Mononuclear cell (primary cell): ENCODE measurements at regions not wholly inside any gene's neighbourhood (a gene's known extent, or its start where the extent isn't known, plus 50 kb on each side); places are given as distances from the start of the nearest gene placed in this dataset.

Source experiments
- H3K27me3 ChIP-seq: 2 replicates; pipeline ENCODE4 v1.6.0; 2011; ENCODE audit warnings: low read length, control low read depth; ENCODE audit not compliant: insufficient read depth
- H3K4me1 ChIP-seq: 2 replicates; pipeline ENCODE4 v1.5.1; 2011; ENCODE audit warnings: mild to moderate bottlenecking, low read length, control low read depth; ENCODE audit not compliant: insufficient read depth
- H3K4me3 ChIP-seq: 2 replicates; pipeline ENCODE4 v1.5.1; 2011; ENCODE audit warnings: mild to moderate bottlenecking, low read length, moderate library complexity
- H3K9me3 ChIP-seq: 2 replicates; pipeline ENCODE4 v1.5.1; 2011; ENCODE audit warnings: low read depth, mild to moderate bottlenecking, control low read depth, low read length

DNA sequence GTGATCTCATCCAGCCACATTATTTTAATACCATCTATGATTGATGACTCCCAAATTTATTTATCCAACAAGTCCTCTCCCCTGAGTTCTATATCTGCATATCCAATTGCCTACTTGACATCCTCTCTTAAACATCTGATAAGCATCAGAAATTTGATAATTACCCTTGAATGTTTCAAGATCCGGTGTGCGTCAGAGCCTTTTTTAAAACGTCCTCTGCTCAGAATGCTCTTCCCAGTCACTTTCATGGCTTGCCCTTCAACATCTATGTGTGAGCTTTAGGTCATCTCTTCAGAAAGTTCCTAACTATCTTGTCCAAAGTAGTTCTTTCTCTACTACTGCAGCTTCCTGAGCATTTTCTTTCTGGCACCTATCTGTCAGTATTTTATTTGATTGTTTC is 364.3 kb downstream of the PLPP3 start:
- Histone ChIP-seq H3K27me3 (no peaks in the 10 kb centered on the region), H3K9me3 (no peaks in the 10 kb centered on the region), H3K4me3 (no peak overlapping the region), H3K4me1 (no peaks in the 10 kb centered on the region)

DNA sequence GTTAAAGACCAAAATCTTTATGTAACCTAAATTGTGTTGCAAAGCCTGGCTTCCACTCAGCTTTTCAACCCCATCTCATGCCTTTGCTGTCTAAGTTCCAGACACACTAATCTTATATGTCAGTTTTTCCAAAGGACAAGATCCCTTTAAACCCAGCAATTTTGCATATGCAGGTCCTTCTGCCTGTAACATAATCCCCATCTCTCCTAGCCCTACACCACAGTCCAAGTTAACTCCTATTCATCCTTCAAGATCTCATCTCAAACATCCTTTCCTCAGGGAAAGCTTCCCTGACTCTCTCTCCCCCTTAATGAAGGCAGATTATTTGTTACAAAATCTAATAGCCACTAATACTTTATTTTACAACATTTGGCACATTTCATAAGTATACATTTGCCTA is 366.3 kb downstream of the PLPP3 start:
- Histone ChIP-seq H3K4me1 (no peaks in the 10 kb centered on the region), H3K4me3 (no peak overlapping the region), H3K27me3 (no peaks in the 10 kb centered on the region), H3K9me3 (no peaks in the 10 kb centered on the region)

- no peaks in the 10 kb centered on the region for H3K9me3 ChIP-seq
- no peaks in the 10 kb centered on the region for H3K27me3 ChIP-seq
- H3K4me1 ChIP-seq, result no peaks in the 10 kb centered on the region
- H3K4me3 ChIP-seq, result no peak overlapping the region
Observed at GRCh38 chr1:56212143-56212542, 367.2 kb downstream of the PLPP3 start.

DNA sequence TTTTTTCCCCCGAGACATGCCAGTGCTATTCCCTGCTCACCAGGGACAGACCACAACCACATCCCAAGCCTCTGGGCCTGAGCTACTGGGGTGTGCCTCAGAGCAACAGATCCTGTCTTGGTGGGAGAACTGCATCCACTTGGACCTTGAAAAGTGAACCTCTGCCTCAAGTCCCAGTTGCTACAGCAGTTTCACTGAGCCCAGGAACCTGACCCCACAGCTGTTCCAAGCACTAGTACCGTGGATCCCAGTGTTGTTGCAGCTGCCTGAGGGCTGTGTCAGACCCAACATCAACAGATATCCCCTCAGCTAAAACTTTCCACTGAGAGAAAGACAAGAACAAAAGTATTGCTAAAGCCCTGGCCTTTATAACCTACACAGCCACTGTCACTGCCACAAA is 373.0 kb downstream of the PLPP3 start:
- no peaks in the 10 kb centered on the region for H3K4me1 ChIP-seq
- H3K4me3 ChIP-seq, result no peak overlapping the region
- H3K27me3 ChIP-seq, result no peaks in the 10 kb centered on the region
- no peaks in the 10 kb centered on the region for H3K9me3 ChIP-seq

DNA sequence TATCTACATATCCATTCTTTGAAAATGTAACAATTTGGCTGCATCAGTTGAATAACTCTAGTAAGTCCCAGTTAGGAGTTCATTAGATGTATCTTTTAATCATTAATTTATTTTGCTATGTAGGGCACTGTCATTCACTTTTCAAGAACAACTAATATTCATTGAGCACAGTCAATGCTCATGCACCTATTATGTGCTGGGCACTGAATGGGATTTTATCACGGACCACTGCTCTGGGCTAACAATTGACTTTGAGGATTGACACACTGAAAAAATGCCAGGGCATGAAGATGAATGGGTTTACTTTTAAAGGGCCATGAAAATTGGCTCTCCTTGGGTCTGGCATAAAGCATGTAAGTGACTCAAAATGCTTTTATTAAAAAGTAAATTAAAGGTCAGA is 375.2 kb downstream of the PLPP3 start:
- Histone ChIP-seq H3K27me3 (no peaks in the 10 kb centered on the region), H3K9me3 (no peaks in the 10 kb centered on the region), H3K4me3 (no peak overlapping the region), H3K4me1 (no peaks in the 10 kb centered on the region)

DNA sequence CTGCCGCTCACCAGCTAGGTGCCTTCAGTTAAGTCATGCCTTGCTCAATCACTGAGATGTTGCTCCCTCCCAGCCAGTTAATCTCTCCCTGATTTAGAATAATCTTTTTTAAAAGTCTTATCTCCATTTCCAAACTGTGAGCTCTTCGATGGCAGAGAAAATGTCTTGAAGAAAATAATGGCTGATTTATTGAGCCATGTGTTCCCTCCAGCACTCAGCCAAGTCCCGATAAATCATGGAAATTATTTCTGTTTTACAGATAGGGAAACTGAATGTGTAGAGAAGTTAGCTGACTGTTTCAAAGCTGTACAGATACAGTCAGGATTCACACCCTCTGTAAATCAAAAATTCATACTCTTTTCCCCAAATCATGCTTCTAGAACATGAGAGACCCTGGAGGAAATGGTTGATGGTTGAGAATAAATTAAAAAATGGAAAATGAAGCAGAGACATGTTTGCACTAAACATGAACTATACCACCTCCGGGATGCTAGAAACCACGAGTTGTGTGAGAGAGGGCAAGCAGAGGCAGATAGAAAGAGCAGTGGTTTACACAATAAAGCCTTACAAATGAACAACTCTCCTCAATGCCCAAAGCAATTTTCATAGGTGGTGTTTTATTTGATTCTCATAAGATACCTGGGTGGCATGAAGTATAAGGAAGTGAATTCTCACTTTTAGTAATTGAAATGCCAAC is 376.4 kb downstream of the PLPP3 start:
- Histone ChIP-seq H3K9me3 (no peaks in the 10 kb centered on the region), H3K4me1 (no peaks in the 10 kb centered on the region), H3K4me3 (no peak overlapping the region), H3K27me3 (no peaks in the 10 kb centered on the region)

DNA sequence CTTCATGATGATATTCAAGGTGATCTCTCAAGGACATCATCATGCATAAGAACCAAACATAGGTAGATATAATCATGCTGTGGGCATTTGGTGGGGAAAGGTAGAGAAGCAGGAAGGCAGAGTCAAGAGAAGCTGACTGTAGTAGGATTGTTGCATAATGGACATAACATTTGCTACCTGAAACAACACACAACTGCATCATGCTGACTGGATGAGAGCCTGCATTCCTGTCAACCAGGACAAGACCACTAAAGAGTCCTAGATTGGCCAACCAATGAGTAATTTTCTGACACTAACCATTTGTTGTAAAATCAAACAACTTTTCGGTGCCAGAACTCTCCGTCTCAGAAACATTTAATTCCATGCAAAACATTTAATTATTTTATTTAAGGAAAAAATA is 377.2 kb downstream of the PLPP3 start:
- Histone ChIP-seq H3K4me3 (no peak overlapping the region), H3K27me3 (no peaks in the 10 kb centered on the region)

DNA sequence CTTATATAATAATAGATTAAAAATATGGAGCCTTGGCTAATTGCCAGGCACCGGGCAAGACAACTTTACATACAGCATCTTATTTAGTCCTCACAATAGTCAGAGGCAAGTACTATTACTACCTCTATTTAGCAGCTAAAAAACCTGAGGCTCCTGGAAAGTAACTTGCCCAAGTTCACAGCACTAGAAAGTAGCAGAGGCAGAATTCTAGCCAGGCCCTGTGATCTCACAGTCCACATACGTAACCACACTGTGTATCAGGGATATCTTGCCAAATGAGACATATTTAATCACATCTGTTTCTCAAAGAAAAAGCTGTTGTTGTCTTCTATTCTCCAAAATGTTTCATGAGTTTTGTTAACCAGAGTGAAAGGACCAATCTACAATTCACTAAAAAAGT is 378.5 kb downstream of the PLPP3 start:
- no peaks in the 10 kb centered on the region for H3K9me3 ChIP-seq
- H3K4me3 ChIP-seq, result no peak overlapping the region
- no peaks in the 10 kb centered on the region for H3K27me3 ChIP-seq
- H3K4me1 ChIP-seq, result no peaks in the 10 kb centered on the region

More for the DNA sequence above, 377.2 kb downstream of the PLPP3 start:
- Histone ChIP-seq H3K4me1 (no peaks in the 10 kb centered on the region), H3K9me3 (no peaks in the 10 kb centered on the region)

- no peak overlapping the region for H3K4me3 ChIP-seq
- no peaks in the 10 kb centered on the region for H3K27me3 ChIP-seq
- H3K4me1 ChIP-seq, result no peaks in the 10 kb centered on the region
- no peaks in the 10 kb centered on the region for H3K9me3 ChIP-seq
Observed at GRCh38 chr1:56200442-56200841, 378.9 kb downstream of the PLPP3 start.

- Histone ChIP-seq H3K4me3 (no peak overlapping the region), H3K4me1 (no peaks in the 10 kb centered on the region), H3K9me3 (no peaks in the 10 kb centered on the region), H3K27me3 (no peaks in the 10 kb centered on the region)
Observed at GRCh38 chr1:56199956-56200355, 379.4 kb downstream of the PLPP3 start.

DNA sequence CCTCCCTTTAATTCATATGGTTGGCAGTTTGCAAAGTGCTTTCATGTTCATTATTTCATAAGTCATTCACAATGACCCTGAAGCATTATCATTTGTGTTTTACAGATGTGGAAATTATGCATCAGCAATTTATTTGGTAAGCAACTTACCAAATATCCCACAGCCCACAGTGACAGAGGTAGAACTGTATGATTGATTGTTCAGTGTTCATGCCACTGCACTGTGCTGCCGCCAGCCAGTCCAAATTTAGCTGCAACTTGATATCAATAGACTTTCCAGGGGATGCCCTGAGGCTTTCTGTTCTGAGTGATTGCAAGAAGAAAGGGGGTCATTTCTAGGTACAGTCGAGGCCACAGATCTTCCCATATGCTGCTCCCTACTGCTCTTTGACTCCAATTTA is 380.3 kb downstream of the PLPP3 start:
- Histone ChIP-seq H3K4me1 (no peaks in the 10 kb centered on the region), H3K27me3 (no peaks in the 10 kb centered on the region), H3K4me3 (no peak overlapping the region), H3K9me3 (no peaks in the 10 kb centered on the region)

DNA sequence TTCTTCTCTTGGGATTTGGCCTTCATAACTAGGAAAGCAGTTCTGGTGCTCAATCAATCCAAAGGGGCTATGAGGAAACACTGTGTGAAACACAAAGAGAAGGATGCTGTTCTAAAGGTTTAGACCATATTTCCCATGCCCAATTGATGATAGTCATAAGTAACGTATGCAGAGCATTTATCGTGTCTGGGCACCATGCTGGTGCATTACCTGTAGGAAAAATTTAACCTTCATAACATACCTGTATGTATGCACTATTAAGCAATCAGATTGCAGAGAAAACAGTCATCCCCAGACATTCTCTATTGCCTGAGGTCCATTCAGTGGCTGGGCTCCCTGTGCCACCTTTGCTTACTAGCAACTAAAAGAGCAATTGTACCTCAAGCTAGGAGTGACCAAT is 381.4 kb downstream of the PLPP3 start:
- H3K9me3 ChIP-seq, result no peaks in the 10 kb centered on the region
- no peaks in the 10 kb centered on the region for H3K27me3 ChIP-seq
- H3K4me1 ChIP-seq, result no peaks in the 10 kb centered on the region
- H3K4me3 ChIP-seq, result no peak overlapping the region

- no peak overlapping the region for H3K4me3 ChIP-seq
- H3K4me1 ChIP-seq, result no peaks in the 10 kb centered on the region
- H3K9me3 ChIP-seq, result no peaks in the 10 kb centered on the region
- H3K27me3 ChIP-seq, result no peaks in the 10 kb centered on the region
Observed at GRCh38 chr1:56196839-56197238, 382.5 kb downstream of the PLPP3 start.

DNA sequence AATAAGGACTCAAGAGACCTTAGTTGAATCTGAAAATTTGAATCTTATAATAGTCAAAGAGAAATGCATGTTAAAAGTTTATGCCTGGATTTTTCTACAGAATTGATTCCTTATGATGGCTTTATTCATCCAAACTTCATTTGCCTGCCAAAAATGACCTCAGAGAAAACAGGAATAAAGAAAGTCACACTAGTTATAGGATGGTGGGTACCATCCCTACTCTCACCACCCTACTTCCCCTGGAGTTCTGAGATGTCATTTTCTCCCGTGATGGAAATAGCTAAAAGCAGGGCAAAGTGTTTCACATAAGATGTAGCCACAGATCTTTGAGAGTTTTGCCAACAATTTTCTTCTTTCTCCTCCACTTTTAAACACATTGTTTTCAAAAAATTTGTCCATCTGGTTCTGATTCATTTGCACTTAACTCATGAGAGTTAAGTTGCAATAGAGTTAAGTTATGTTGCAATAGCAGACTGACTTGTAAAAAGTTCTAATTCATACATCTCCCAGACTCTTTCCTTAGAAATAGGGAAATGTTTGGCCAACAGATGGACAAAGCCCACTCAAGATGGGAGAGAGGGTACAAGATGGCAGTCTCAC is 384.6 kb downstream of the PLPP3 start:
- Histone ChIP-seq H3K4me3 (no peak overlapping the region), H3K27me3 (no peaks in the 10 kb centered on the region), H3K9me3 (no peaks in the 10 kb centered on the region), H3K4me1 (no peaks in the 10 kb centered on the region)

DNA sequence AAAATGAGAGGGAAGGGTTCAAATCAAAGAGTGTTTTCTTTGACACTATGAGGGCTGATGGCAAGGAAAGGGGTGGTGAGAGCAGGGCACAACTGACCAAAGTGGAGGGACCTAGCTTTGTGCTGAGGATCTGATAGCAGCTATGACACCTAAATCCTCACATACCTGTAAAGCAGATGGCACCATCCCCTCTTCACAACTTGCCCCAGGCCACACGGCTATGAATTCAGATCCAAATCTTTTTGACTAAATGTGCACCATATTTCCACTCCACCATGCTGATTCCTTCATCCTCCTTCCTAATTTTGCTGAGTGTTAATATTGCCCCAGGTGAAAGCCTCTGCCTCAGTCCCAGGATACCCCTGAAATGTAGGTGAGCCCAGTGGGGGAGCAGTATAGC is 385.7 kb downstream of the PLPP3 start:
- Histone ChIP-seq H3K9me3 (no peaks in the 10 kb centered on the region), H3K4me3 (no peak overlapping the region), H3K4me1 (no peaks in the 10 kb centered on the region), H3K27me3 (no peaks in the 10 kb centered on the region)

GRCh38 chr1:56191369-56191768 is 388.0 kb downstream of the PLPP3 start:
- H3K4me3 ChIP-seq, result no peak overlapping the region
- H3K27me3 ChIP-seq, result no peaks in the 10 kb centered on the region
- no peaks in the 10 kb centered on the region for H3K9me3 ChIP-seq
- H3K4me1 ChIP-seq, result no peaks in the 10 kb centered on the region
